ENCODE measurements at regions not wholly inside any gene's neighbourhood (a gene's known extent, or its start where the extent isn't known, plus 50 kb on each side); places are given as distances from the start of the nearest gene placed in this dataset.

GRCh38 chr3:137469263-137469662 is 294.9 kb upstream of the SOX14 start:
- ChIA-PET CTCF (no interaction called here), POLR2A (no interaction called here)
- no peak for TF ChIP-seq FOXS1 (CRISPR knock-in tag; IDR thresholded peaks at IDR 0.05)
- TF ChIP-seq ZFP36 (IDR thresholded peaks at IDR 0.05; ENCODE audit: borderline replicate concordance, partially characterized antibody), result no peak
- no peak for TF ChIP-seq MAZ (IDR thresholded peaks at IDR 0.05; ENCODE audit: borderline replicate concordance, low read depth, low read length)
- TF ChIP-seq ZNF302 (CRISPR knock-in tag; IDR thresholded peaks at IDR 0.05), result no peak
- no peak for TF ChIP-seq CBX8 (IDR thresholded peaks at IDR 0.05)
- TF ChIP-seq MAFK (IDR thresholded peaks at IDR 0.05; ENCODE audit: partially characterized antibody), result no peak
- no peak for TF ChIP-seq CTCF (IDR thresholded peaks at IDR 0.05)
- TF ChIP-seq NR3C1 (IDR thresholded peaks at IDR 0.05), result no peak
- no peak for TF ChIP-seq HOXB13 (CRISPR knock-in tag; IDR thresholded peaks at IDR 0.05; ENCODE audit: low read depth)
- TF ChIP-seq FOSL2 (IDR thresholded peaks at IDR 0.05), result no peak
- no peak for TF ChIP-seq FOSL2 (CRISPR knock-in tag; IDR thresholded peaks at IDR 0.05)
- TF ChIP-seq JUNB (IDR thresholded peaks at IDR 0.05), result no peak
- TF ChIP-seq NFE2L2 (conservative IDR thresholded peaks at IDR 0.05; ENCODE audit: low read length), result no peak
- Histone ChIP-seq H3K9me3 (no peaks in the 10 kb centered on the region), H3K4me1 (no peaks in the 10 kb centered on the region), H3K4me3 (no peak overlapping the region), H3K27ac (no peak overlapping the region), H3K4me2 (no peak overlapping the region)
- ATAC-seq (no peak), DNase-seq (ENCODE audit: low read depth in 1 of 2, low spot score in 1 of 2) (no peak), FAIRE-seq (no peak)

GRCh38 chr3:137471130-137471529 is 293.0 kb upstream of the SOX14 start:
- no peak overlapping the region for H3K4me3 ChIP-seq
- no peaks in the 10 kb centered on the region for H3K4me1 ChIP-seq
- ATAC-seq (no peak), DNase-seq (ENCODE audit: low read depth in 1 of 2, low spot score in 1 of 2) (no peak), FAIRE-seq (no peak)
- no peak for TF ChIP-seq JUNB (IDR thresholded peaks at IDR 0.05)
- TF ChIP-seq REST (IDR thresholded peaks at IDR 0.05), result no peak
- no peak for TF ChIP-seq CHD2 (IDR thresholded peaks at IDR 0.05; ENCODE audit: low read length, partially characterized antibody)
- TF ChIP-seq HOXB13 (CRISPR knock-in tag; IDR thresholded peaks at IDR 0.05; ENCODE audit: low read depth), result no peak
- TF ChIP-seq KDM5A (IDR thresholded peaks at IDR 0.05), result no peak
- TF ChIP-seq MAFK (IDR thresholded peaks at IDR 0.05; ENCODE audit: partially characterized antibody), result no peak
- TF ChIP-seq MYC (IDR thresholded peaks at IDR 0.05; ENCODE audit: borderline replicate concordance, low read length), result no peak
- TF ChIP-seq HOXB5 (CRISPR knock-in tag; IDR thresholded peaks at IDR 0.05), result no peak
- no peak for TF ChIP-seq RAD21 (conservative IDR thresholded peaks at IDR 0.05 in 1 of 2, IDR thresholded peaks at IDR 0.05 in 1 of 2)
- TF ChIP-seq ZFP36 (IDR thresholded peaks at IDR 0.05; ENCODE audit: borderline replicate concordance, partially characterized antibody), result no peak
- TF ChIP-seq RCOR1 (IDR thresholded peaks at IDR 0.05; ENCODE audit: low read depth, low read length), result no peak
- TF ChIP-seq CHD4 (IDR thresholded peaks at IDR 0.05; ENCODE audit: borderline replicate concordance), result no peak
- TF ChIP-seq PBX3 (IDR thresholded peaks at IDR 0.05), result no peak
- no peak for TF ChIP-seq POLR2AphosphoS2 (conservative IDR thresholded peaks at IDR 0.05; ENCODE audit: low read length)
- 22% methylated on average over 4 of the region's 4 CpGs for WGBS (ENCODE audit: missing lambda C conversion rate)
- ChIA-PET POLR2A (no interaction called here), CTCF (no interaction called here)
- no peak overlapping the region for H3K27ac ChIP-seq
- no peak overlapping the region for H3K4me2 ChIP-seq
- no peaks in the 10 kb centered on the region for H3K9me3 ChIP-seq

All from A549 (cell line).